Stimulated activated CD4-positive, alpha-beta T cell treated with anti-CD3 and anti-CD28 coated beads, Interleukin-12 subunit alpha, Interleukin-12 subunit beta, amount 100 ng/mL, for 4 hours (primary cell): ENCODE measurements at regions not wholly inside any gene's neighbourhood (a gene's known extent, or its start where the extent isn't known, plus 50 kb on each side); places are given as distances from the start of the nearest gene placed in this dataset.
"Not testable (repeated sequence)": the region's sequence is repeated elsewhere in the genome, so short reads cannot be mapped to it uniquely, and the experiment has no call there.

Source experiments
- DNase-seq: peaks from one replicate; pipeline ENCODE4 v3.0.0-alpha.2; 2020

- DNase-seq, result no peak
These were observed 175.6 kb upstream of the CCNH start for GRCh38 chr5:87588316-87588715.

GRCh38 chr5:87583704-87584103 lies 171.0 kb upstream of the CCNH start:
- DNase-seq, result not testable (repeated sequence)

- no peak for DNase-seq
These were observed 169.4 kb upstream of the CCNH start for GRCh38 chr5:87582149-87582548.

- no peak for DNase-seq
These were observed 168.9 kb upstream of the CCNH start for GRCh38 chr5:87581661-87582060.

- DNase-seq, result no peak
These were observed 166.9 kb upstream of the CCNH start for GRCh38 chr5:87579678-87580077.

DNA sequence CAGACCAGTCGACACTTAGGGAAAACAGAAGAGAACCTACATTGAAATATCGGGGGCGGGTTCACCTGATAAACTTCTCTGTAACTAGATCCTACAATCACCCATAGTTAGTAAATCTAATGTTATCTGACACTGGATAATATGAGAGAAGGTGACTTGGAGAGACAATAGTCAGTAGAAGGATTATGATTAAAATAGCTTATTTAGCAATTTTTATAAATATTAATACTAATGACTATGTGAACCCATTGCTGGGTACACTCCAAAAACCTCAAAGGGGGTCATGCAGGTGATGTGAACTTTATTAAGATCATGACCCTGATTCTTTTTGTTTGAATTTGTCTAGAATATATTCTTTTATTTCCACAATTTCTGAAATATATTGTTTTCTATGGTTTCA lies 164.1 kb upstream of the CCNH start:
- no peak for DNase-seq

DNA sequence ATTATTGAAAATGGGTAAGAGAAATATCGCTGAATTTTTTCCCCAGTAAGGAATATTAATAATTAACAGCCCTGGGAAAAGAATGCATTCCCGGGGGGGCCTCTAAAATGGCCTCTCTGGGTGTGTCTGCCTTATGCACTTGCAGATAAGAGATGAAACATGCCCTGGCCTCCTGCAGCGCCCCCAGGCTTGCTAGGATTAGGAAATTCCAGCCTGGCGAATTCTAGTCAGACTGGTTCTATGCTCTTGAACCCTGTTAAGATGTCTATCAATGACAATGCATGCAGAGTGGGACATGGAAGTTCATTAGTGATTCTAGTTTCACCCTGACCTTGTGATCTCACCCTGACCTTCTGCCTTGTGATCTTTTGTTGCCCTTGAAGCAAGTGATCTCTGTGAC lies 163.6 kb upstream of the CCNH start:
- DNase-seq, result not testable (repeated sequence)

- no peak for DNase-seq
These were observed 161.4 kb upstream of the CCNH start for GRCh38 chr5:87574106-87574505.

DNA sequence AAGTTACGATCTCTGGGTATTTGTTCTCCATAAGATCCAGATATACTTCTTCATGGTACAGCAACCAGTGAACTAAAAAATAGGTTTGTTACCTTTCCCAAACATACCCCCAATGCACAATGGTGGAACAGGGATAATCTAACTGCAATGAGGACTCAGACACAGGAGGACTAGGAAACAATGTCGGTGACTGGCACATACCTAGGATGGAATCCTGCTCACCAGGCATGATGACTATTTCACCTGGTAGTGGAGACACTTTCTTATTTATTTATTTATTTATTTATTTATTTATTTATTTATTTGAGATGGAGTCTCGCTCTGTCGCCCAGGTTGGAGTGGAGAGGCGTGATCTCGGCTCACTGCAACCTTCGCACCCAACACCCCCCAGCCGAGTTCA lies 159.9 kb upstream of the CCNH start:
- DNase-seq, result no peak

DNA sequence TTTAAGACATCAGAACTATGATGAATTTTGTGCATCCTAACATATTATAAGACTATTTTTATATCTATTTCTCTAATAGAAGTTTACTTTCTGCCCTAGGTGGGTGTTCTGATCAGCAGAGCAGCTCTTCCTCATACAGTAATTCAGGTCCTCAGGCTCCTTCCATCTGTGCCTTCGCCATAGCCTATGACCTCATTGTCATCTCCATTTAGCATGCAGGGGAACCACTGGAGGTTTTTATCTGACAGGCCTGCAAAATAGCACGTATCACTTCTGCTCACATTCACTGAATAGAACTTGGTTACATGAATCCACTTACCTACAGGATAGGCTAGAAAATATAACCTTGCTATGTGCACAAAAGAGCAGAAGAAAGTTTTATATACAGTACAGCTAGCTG lies 159.4 kb upstream of the CCNH start:
- no peak for DNase-seq

GRCh38 chr5:87570366-87570765 lies 157.6 kb upstream of the CCNH start:
- DNase-seq, result no peak

DNA sequence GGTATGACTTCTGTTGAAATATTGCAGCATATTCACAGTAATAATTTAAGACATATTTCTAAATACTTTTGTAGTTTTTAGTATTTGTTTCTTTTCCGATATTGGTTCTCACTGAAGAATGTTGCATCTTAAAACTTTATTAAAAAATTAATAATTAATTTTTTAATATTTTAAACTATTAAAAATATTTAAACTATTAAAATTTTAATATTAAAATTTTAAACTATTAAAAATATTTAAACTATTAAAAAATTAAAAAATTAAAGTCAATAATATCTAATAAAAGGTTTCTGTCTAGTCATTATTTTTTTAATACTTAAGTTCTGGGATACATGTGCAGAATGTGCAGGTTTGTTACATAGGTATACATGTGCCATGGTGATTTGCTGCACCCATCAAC lies 149.3 kb upstream of the CCNH start:
- DNase-seq, result no peak

GRCh38 chr5:87560528-87560927 lies 147.8 kb upstream of the CCNH start:
- DNase-seq, result no peak

DNA sequence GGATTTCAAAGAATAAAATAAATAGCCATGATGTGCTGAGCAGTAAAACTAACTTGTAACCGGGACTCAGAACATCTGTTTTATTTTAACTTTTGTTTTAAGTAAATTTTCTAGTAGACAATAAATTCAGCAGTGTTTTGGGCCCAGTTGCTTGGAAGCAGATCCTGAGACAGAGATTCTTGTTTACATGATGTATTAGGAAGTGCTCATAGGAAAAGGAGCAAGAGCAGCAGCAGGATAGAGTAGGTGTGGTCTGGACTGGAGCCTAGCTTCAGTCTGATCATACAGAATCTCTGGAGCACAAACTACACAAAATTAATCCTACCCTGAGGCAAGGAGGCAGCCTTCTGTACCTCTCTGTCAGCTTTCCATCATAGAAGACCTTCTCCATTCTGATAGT lies 139.2 kb upstream of the CCNH start:
- no peak for DNase-seq

- DNase-seq, result no peak
These were observed 128.9 kb upstream of the CCNH start for GRCh38 chr5:87541676-87542075.

DNA sequence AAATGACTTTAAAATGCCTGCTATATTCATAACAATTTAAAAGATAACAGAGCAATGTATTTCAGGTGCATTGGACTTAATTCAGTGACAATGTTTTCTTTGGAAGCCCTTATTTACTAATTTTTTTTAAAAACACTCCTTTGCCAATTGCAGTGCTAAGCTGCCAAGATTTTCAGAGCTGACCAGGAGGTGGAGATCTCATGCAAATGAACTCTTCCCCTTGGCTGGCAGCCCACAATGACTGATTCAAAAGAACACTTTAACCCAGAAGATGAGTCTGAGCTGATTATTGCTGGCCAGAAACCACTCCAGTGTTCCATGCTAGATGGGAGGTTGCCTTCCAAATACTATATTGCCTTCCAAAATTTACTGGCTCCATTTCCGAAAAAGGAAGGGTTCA lies 128.3 kb upstream of the CCNH start:
- no peak for DNase-seq

DNA sequence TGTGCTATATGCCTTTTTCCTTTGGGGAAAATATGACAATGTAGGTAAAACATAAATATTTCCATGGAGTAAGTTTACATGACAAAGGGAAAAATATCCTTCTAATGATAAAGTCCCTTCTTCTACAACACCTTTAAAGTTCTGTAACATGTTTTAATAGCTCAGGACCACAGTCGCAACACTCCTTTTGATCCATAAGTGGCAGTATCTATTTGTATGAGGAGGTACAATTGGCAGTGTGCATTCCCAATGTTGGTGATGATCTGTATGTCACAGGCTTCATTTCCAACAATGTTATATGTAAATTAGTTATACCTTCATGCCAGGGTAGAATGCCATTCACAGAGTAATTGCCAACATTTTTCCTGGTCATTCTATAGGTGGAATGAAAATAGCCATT lies 127.1 kb upstream of the CCNH start:
- no peak for DNase-seq

GRCh38 chr5:87536365-87536764 lies 123.6 kb upstream of the CCNH start:
- DNase-seq, result no peak

DNA sequence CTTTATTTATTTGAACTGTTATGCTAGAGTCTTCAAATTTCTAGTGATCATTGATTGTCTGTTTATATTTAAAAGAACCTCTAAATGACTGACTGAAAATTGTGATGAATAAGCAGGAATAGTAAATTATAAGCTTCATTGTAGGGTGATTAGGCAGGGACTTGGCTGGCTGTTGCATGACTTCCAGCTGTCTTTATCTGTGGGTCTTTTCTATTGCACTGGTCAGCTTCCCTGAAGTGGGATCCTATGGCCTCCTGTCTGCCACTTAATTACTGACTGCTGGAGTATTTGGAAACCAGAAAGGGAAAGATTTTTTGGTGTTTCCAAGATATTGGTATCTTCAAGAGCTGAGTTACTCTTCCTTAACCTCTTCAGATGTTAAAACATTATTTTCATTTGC lies 123.0 kb upstream of the CCNH start:
- no peak for DNase-seq

DNA sequence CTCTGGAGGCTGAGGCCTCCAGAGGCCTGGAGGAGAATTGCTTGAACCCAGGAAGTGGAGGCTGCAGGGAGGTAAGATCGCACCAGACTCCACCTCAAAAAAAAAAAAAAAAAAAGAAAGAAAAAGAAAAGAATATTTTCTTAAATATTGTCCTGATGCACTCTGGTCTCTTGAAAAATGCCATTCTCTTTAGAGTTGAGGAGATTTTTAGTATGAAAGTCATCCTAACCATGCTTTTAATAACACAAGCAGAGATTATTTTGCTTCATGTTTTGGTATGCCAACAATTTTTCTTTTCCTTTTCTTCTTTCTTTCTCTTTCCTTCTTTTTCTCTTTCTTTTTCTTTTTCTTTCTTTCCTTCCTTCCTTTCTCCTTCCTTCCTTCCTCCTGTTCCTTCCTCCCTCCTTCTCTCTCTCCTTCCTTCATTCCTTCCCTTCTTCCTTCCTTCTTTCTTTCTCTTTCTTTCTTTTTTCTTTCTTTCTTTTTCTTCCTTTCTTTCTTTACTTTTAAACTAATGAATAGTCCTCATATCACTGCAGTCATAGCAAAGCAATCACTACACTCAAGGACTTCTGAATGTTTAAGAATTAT lies 116.9 kb upstream of the CCNH start:
- no peak for DNase-seq

GRCh38 chr5:87526131-87526530 lies 113.4 kb upstream of the CCNH start:
- no peak for DNase-seq

DNA sequence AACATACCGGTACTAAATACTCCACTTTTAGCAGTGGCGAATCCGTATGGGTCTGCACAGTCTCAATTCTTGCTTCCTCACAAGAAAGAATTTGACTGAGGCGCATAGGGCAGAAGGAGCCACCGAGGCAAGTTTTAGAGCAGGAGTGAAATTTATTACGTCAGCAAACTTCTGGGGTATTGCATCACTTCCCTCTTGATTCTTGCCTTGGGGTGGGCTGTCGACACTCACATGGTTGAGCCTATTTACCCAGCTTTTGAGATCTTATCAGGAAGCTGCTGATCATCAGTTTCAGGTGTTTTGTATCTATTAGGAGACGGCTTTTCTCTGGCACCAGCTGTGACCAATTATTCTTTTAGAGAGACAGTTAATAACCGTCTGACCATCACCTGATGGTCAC lies 111.5 kb upstream of the CCNH start:
- DNase-seq, result no peak

GRCh38 chr5:87511778-87512177 lies 99.0 kb upstream of the CCNH start:
- not testable (repeated sequence) for DNase-seq

GRCh38 chr5:87503004-87503403 lies 90.3 kb upstream of the CCNH start:
- no peak for DNase-seq

GRCh38 chr5:87499478-87500410 lies 87.0 kb upstream of the CCNH start:
- no peak for DNase-seq
